Ishikawa (cell line): ENCODE measurements at regions not wholly inside any gene's neighbourhood (a gene's known extent, or its start where the extent isn't known, plus 50 kb on each side); places are given as distances from the start of the nearest gene placed in this dataset.

ENCODE experiments used
- TAF1 ChIP-seq: IDR thresholded peaks from 2 replicates; pipeline ENCODE4 v1.6.1; 2012; ENCODE audit warnings: low read depth, mild to moderate bottlenecking
- ZBTB7A ChIP-seq: IDR thresholded peaks from 2 replicates; pipeline ENCODE4 v1.6.1; 2012; ENCODE audit warnings: low read depth

GRCh38 chr12:62205346-62205745 is 54.9 kb upstream of the USP15 start:
- TF ChIP-seq TAF1: no peak

GRCh38 chr12:62207248-62207647 is 53.0 kb upstream of the USP15 start:
- TF ChIP-seq ZBTB7A: no peak
